Nephron progenitor cell (in vitro differentiated cells): ENCODE measurements at regions not wholly inside any gene's neighbourhood (a gene's known extent, or its start where the extent isn't known, plus 50 kb on each side); places are given as distances from the start of the nearest gene placed in this dataset.
"Not testable (repeated sequence)": the region's sequence is repeated elsewhere in the genome, so short reads cannot be mapped to it uniquely, and the experiment has no call there.

ENCODE experiments used
- DNase-seq: peaks from one replicate; pipeline ENCODE4 v3.0.0; 2021
- H3K27ac Mint-ChIP-seq: 2 replicates; pipeline ENCODE4 v1.8.0; 2021; ENCODE audit warnings: mild to moderate bottlenecking, moderate library complexity, mixed read lengths
- H3K27me3 Mint-ChIP-seq: 2 replicates; pipeline ENCODE4 v1.8.0; 2021; ENCODE audit warnings: mild to moderate bottlenecking, low read depth, mixed read lengths; ENCODE audit not compliant: poor library complexity
- H3K36me3 Mint-ChIP-seq: 2 replicates; pipeline ENCODE4 v1.8.0; 2021; ENCODE audit warnings: low read depth, mixed read lengths
- H3K4me1 Mint-ChIP-seq: 2 replicates; pipeline ENCODE4 v1.8.0; 2021; ENCODE audit warnings: mixed read lengths
- H3K4me3 Mint-ChIP-seq: 2 replicates; pipeline ENCODE4 v1.8.0; 2021; ENCODE audit warnings: mild to moderate bottlenecking, moderate library complexity, mixed read lengths
- H3K9me3 Mint-ChIP-seq: 2 replicates; pipeline ENCODE4 v1.8.0; 2021; ENCODE audit warnings: mild to moderate bottlenecking, moderate library complexity, mixed read lengths
- TF ChIP-seq, protein P1 (sequence below): fragments of 200-600 bp; sonication (generic); IDR thresholded peaks from 2 replicates; pipeline ENCODE4 v1.5.0; 2021; ENCODE audit warnings: antibody characterized with exemption

DNA sequence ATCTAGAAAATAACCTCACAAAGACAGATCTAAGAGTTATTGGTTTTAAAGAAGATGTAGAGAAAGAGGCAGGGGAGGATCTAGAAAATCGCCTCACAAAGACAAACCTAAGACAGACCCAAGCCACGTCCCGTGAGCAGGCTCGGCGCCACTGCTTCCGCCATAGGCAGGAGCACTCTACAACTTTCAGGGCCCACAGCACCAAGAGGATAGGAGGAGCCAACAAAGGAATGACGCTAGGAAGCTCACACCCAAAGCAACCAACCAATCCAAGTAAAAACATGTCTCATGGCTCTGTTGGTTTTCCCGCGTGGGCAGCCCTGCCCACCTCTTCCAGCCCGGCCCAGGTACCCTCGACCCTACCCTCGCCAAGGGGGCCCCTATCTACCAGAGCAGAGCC is 4167.4 kb upstream of the OR11H1 start:
- H3K4me3 Mint-ChIP-seq: no peak overlapping the region
- TF ChIP-seq, protein P1, sequence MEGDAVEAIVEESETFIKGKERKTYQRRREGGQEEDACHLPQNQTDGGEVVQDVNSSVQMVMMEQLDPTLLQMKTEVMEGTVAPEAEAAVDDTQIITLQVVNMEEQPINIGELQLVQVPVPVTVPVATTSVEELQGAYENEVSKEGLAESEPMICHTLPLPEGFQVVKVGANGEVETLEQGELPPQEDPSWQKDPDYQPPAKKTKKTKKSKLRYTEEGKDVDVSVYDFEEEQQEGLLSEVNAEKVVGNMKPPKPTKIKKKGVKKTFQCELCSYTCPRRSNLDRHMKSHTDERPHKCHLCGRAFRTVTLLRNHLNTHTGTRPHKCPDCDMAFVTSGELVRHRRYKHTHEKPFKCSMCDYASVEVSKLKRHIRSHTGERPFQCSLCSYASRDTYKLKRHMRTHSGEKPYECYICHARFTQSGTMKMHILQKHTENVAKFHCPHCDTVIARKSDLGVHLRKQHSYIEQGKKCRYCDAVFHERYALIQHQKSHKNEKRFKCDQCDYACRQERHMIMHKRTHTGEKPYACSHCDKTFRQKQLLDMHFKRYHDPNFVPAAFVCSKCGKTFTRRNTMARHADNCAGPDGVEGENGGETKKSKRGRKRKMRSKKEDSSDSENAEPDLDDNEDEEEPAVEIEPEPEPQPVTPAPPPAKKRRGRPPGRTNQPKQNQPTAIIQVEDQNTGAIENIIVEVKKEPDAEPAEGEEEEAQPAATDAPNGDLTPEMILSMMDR: no peak

DNA sequence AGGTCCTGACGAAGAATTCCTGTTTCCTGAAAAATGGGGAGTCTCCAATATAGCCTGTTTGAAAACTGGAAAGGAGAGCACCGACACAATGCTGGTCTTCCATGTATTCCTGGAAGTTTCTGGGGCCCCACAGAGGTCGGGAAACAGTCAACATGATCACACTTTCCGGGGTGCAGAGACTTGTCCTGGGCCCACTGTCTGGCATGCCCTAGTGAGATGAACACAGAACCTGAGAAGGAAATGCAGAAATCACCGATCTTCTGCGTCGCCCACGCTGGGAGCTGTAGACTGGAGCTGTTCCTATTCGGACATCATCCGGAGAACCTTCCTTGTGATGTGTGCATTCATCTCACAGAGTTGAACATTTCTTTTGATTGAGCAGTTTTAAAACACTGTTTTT is 4166.5 kb upstream of the OR11H1 start:
- H3K4me3 Mint-ChIP-seq, H3K27me3 Mint-ChIP-seq, H3K27ac Mint-ChIP-seq, H3K4me1 Mint-ChIP-seq, H3K36me3 Mint-ChIP-seq, DNase-seq: not testable (repeated sequence)
- peaks cover 95% of the 10 kb centered on the region for H3K9me3 Mint-ChIP-seq

More for the DNA sequence above, 4167.4 kb upstream of the OR11H1 start:
- H3K27ac Mint-ChIP-seq: no peak overlapping the region
- no peak for DNase-seq
- no peaks in the 10 kb centered on the region for H3K27me3 Mint-ChIP-seq
- H3K9me3 Mint-ChIP-seq: peaks cover 95% of the 10 kb centered on the region
- no peaks in the 10 kb centered on the region for H3K4me1 Mint-ChIP-seq
- H3K36me3 Mint-ChIP-seq: no peaks in the 10 kb centered on the region

DNA sequence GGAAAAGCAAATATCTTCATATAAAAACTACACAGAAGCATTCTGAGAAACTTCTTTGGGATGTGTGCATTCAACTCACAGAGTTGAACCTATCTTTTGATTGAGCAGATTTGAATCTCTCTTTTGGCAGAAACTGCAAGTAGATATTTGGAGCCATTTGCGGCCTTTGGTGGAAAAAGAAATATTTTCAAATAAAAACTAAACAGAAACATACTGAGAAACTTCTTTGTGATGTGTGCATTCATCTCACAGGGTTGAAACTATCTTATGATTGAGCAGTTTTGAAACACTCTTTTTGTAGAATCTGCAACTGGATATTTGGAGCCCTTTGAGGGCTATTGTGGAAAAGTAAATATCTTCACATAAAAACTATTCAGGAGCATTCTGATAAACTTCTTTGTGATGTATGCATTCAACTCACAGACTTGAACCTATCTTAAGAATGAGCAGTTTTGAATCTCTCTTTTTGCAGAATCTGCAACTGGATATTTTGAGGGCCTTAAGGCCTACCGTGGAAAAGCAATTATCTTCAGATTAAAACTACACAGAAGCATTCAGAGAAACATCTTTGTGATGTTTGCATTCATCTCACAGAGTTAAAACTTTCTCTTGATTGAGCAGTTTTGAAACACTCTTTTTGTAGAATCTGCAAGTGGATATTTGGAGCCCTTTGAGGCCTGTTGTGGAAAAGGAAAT is 4158.2 kb upstream of the OR11H1 start:
- peaks cover 68% of the 10 kb centered on the region for H3K9me3 Mint-ChIP-seq
- not testable (repeated sequence) for H3K27me3 Mint-ChIP-seq, H3K4me1 Mint-ChIP-seq, DNase-seq, H3K36me3 Mint-ChIP-seq, H3K4me3 Mint-ChIP-seq, H3K27ac Mint-ChIP-seq

DNA sequence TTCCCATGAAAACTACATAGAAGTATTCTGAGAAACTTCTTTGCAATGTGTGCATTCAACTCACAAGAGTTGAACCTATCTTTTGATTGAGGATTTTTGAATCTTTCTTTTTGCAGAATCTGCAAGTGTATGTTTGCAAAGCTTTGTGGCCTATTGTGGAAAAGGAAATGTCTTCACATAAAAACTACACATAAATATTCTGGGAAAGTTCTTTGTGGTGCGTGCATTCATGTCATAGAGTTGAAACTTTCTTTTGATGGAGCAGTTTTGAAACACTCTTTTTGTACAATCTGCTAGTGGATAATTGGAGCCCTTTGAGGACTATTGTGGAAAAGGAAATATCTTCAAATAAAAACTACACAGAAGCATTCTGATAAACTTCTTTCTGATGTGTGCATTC is 4157.7 kb upstream of the OR11H1 start:
- H3K4me3 Mint-ChIP-seq, H3K4me1 Mint-ChIP-seq, H3K36me3 Mint-ChIP-seq, DNase-seq, H3K27ac Mint-ChIP-seq, H3K27me3 Mint-ChIP-seq: not testable (repeated sequence)
- peaks cover 73% of the 10 kb centered on the region for H3K9me3 Mint-ChIP-seq
